ENCODE measurements at regions not wholly inside any gene's neighbourhood (a gene's known extent, or its start where the extent isn't known, plus 50 kb on each side); places are given as distances from the start of the nearest gene placed in this dataset.

DNA sequence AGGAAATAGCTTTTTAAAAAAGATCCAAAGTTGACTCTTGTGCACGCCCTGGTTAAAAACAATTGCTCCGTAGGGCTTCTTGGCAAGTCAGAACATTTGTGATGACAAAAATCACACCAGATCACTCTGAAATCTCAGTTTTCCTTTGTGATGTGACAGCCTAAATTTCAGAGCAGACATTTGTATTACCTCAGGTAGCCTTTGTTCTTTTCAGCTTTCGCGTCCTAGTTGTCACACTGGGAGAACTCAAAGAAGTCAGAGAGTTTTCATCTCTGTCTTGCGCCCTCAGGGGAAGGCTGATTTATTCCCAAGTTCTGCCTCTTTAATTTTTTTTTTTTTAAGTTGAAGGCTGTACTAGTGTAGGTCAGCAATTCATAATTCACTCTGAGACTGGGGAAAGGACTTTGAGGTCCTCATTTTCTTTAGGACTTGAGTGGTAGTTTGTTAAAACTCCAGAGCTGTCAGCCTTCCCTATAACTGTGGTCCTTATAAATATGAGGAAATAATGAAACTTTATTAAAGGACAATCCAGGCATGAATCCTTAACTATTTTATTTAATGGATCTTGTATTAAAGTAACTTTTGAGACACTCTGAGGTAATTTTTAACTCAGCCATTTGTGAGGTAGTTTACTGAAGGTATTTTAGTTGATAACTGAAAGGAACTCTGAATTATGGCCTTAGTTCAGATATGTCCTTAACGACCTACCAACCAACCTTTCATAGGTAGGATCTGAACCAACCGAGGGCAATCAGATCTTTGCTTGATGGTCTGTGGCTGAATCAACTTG is 525.1 kb upstream of the FAM98A start:
- ChIA-PET POLR2A (no interaction called here), CTCF (interaction anchor here (0.6 kb wide), 1 partner anchor 453 kb away, joined by 5 read pairs; no protein-coding TSS in a partner anchor)
- Histone ChIP-seq H3K4me1 (ENCODE audit: control insufficient read depth, insufficient read depth, low read length) (no peaks in the 10 kb centered on the region), H3K27ac (ENCODE audit: extremely low read depth, low read depth, low read length) (no peak overlapping the region), H3K4me3 (ENCODE audit: low read depth, low read length) (no peak overlapping the region), H3K9me3 (ENCODE audit: control insufficient read depth, insufficient read depth, low read depth, low read length) (no peaks in the 10 kb centered on the region), H3K36me3 (ENCODE audit: control insufficient read depth in 2 of 2, insufficient read depth in 1 of 2, low read length in 2 of 2) (no peaks in the 10 kb centered on the region)
- TF ChIP-seq ZNF169 (tag by site-specific recombination; IDR thresholded peaks at IDR 0.05) (no peak), PRDM1 (tag by site-specific recombination; IDR thresholded peaks at IDR 0.05) (no peak), ZNF138 (tag by site-specific recombination; IDR thresholded peaks at IDR 0.05; ENCODE audit: borderline replicate concordance) (no peak), ZNF157 (tag by site-specific recombination; IDR thresholded peaks at IDR 0.05) (no peak), ZNF350 (tag by site-specific recombination; IDR thresholded peaks at IDR 0.05) (no peak), ZNF664 (tag by site-specific recombination; IDR thresholded peaks at IDR 0.05) (no peak), ZNF311 (tag by site-specific recombination; IDR thresholded peaks at IDR 0.05; ENCODE audit: borderline replicate concordance) (no peak), GFI1B (tag by site-specific recombination; IDR thresholded peaks at IDR 0.05) (no peak), ZNF530 (tag by site-specific recombination; IDR thresholded peaks at IDR 0.05; ENCODE audit: low read depth) (no peak), ZNF585B (tag by site-specific recombination; IDR thresholded peaks at IDR 0.05) (no peak), ZNF391 (tag by site-specific recombination; IDR thresholded peaks at IDR 0.05; ENCODE audit: borderline replicate concordance, low read depth) (no peak), ZBTB21 (tag by site-specific recombination; IDR thresholded peaks at IDR 0.05) (no peak), HOXA7 (CRISPR knock-in tag; IDR thresholded peaks at IDR 0.05; ENCODE audit: borderline replicate concordance) (no peak), WT1 (tag by site-specific recombination; IDR thresholded peaks at IDR 0.05) (no peak), ZNF555 (tag by site-specific recombination; conservative IDR thresholded peaks at IDR 0.05) (no peak), ZNF830 (tag by site-specific recombination; IDR thresholded peaks at IDR 0.05; ENCODE audit: low read depth) (no peak)
- TF ChIP-seq, protein P1, sequence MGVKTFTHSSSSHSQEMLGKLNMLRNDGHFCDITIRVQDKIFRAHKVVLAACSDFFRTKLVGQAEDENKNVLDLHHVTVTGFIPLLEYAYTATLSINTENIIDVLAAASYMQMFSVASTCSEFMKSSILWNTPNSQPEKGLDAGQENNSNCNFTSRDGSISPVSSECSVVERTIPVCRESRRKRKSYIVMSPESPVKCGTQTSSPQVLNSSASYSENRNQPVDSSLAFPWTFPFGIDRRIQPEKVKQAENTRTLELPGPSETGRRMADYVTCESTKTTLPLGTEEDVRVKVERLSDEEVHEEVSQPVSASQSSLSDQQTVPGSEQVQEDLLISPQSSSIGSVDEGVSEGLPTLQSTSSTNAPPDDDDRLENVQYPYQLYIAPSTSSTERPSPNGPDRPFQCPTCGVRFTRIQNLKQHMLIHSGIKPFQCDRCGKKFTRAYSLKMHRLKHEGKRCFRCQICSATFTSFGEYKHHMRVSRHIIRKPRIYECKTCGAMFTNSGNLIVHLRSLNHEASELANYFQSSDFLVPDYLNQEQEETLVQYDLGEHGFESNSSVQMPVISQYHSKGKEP (tag by site-specific recombination; IDR thresholded peaks at IDR 0.05): no peak
- TF ChIP-seq, protein P2, sequence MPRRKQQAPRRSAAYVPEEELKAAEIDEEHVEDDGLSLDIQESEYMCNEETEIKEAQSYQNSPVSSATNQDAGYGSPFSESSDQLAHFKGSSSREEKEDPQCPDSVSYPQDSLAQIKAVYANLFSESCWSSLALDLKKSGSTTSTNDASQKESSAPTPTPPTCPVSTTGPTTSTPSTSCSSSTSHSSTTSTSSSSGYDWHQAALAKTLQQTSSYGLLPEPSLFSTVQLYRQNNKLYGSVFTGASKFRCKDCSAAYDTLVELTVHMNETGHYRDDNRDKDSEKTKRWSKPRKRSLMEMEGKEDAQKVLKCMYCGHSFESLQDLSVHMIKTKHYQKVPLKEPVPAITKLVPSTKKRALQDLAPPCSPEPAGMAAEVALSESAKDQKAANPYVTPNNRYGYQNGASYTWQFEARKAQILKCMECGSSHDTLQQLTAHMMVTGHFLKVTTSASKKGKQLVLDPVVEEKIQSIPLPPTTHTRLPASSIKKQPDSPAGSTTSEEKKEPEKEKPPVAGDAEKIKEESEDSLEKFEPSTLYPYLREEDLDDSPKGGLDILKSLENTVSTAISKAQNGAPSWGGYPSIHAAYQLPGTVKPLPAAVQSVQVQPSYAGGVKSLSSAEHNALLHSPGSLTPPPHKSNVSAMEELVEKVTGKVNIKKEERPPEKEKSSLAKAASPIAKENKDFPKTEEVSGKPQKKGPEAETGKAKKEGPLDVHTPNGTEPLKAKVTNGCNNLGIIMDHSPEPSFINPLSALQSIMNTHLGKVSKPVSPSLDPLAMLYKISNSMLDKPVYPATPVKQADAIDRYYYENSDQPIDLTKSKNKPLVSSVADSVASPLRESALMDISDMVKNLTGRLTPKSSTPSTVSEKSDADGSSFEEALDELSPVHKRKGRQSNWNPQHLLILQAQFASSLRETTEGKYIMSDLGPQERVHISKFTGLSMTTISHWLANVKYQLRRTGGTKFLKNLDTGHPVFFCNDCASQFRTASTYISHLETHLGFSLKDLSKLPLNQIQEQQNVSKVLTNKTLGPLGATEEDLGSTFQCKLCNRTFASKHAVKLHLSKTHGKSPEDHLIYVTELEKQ (tag by site-specific recombination; IDR thresholded peaks at IDR 0.05; ENCODE audit: borderline replicate concordance): no peak

- Histone ChIP-seq H3K4me1 (ENCODE audit: control insufficient read depth, insufficient read depth, low read length) (no peaks in the 10 kb centered on the region), H3K9me3 (ENCODE audit: control insufficient read depth, insufficient read depth, low read depth, low read length) (no peaks in the 10 kb centered on the region), H3K36me3 (ENCODE audit: control insufficient read depth in 2 of 2, insufficient read depth in 1 of 2, low read length in 2 of 2) (no peaks in the 10 kb centered on the region), H3K27ac (ENCODE audit: extremely low read depth, low read depth, low read length) (no peak overlapping the region), H3K4me3 (ENCODE audit: low read depth, low read length) (no peak overlapping the region)
- ChIA-PET CTCF (no interaction called here), POLR2A (no interaction called here)
- TF ChIP-seq BCL11B (tag by site-specific recombination; IDR thresholded peaks at IDR 0.05; ENCODE audit: low read depth): no peak
- TF ChIP-seq ZNF513 (tag by site-specific recombination; IDR thresholded peaks at IDR 0.05): no peak
- TF ChIP-seq ZSCAN16 (tag by site-specific recombination; IDR thresholded peaks at IDR 0.05): no peak
- TF ChIP-seq, protein P3, sequence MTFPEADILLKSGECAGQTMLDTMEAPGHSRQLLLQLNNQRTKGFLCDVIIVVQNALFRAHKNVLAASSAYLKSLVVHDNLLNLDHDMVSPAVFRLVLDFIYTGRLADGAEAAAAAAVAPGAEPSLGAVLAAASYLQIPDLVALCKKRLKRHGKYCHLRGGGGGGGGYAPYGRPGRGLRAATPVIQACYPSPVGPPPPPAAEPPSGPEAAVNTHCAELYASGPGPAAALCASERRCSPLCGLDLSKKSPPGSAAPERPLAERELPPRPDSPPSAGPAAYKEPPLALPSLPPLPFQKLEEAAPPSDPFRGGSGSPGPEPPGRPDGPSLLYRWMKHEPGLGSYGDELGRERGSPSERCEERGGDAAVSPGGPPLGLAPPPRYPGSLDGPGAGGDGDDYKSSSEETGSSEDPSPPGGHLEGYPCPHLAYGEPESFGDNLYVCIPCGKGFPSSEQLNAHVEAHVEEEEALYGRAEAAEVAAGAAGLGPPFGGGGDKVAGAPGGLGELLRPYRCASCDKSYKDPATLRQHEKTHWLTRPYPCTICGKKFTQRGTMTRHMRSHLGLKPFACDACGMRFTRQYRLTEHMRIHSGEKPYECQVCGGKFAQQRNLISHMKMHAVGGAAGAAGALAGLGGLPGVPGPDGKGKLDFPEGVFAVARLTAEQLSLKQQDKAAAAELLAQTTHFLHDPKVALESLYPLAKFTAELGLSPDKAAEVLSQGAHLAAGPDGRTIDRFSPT (tag by site-specific recombination; IDR thresholded peaks at IDR 0.05): no peak
- TF ChIP-seq ZNF776 (tag by site-specific recombination; IDR thresholded peaks at IDR 0.05; ENCODE audit: borderline replicate concordance): no peak
Observed at GRCh38 chr2:34121076-34121475, 522.0 kb upstream of the FAM98A start.

All from HEK293 (cell line).